Endothelial cell of umbilical vein (primary cell): ENCODE measurements at regions not wholly inside any gene's neighbourhood (a gene's known extent, or its start where the extent isn't known, plus 50 kb on each side); places are given as distances from the start of the nearest gene placed in this dataset.

Source experiments
- EZH2 ChIP-seq: IDR thresholded peaks from 2 replicates; pipeline ENCODE4 v1.6.1; 2012; ENCODE audit warnings: borderline replicate concordance, low read depth, mild to moderate bottlenecking, moderate library complexity, low read length, inconsistent platforms; ENCODE audit not compliant: severe bottlenecking
- FOS ChIP-seq: IDR thresholded peaks from 2 replicates; pipeline ENCODE4 v1.6.1; 2011; ENCODE audit warnings: mild to moderate bottlenecking, low read length, moderate library complexity, borderline replicate concordance; ENCODE audit not compliant: insufficient read depth
- GATA2 ChIP-seq: IDR thresholded peaks from 2 replicates; pipeline ENCODE4 v1.7.0; 2011; ENCODE audit warnings: low read depth, mild to moderate bottlenecking, moderate library complexity, mixed read lengths, low read length; ENCODE audit not compliant: insufficient read length, insufficient read depth
- JUN ChIP-seq: IDR thresholded peaks from 2 replicates; pipeline ENCODE4 v1.6.1; 2011; ENCODE audit warnings: borderline replicate concordance, low read depth; ENCODE audit not compliant: insufficient read length, insufficient read depth
- MAX ChIP-seq: IDR thresholded peaks from 2 replicates; pipeline ENCODE4 v1.6.1; 2011; ENCODE audit not compliant: insufficient read depth, insufficient read length
- POLR2A ChIP-seq: IDR thresholded peaks from 2 replicates; pipeline ENCODE4 v1.6.1; 2012; ENCODE audit warnings: low read depth, mild to moderate bottlenecking, control low read depth, low read length
- POLR2AphosphoS5 ChIP-seq: IDR thresholded peaks from 2 replicates; pipeline ENCODE4 v1.6.1; 2012; ENCODE audit warnings: low read depth, mild to moderate bottlenecking, control low read depth, low read length, moderate library complexity; ENCODE audit not compliant: insufficient read depth
- TF ChIP-seq, protein P1 (sequence below), 2 donors: IDR thresholded peaks; 1 replicate in 1 of 2; 2 replicates in 1 of 2; pipeline ENCODE4 v1.5.1; 2011; ENCODE audit warnings: low read length in 2 of 2, mild to moderate bottlenecking in 2 of 2, moderate library complexity in 2 of 2, control low read depth in 1 of 2, inconsistent platforms in 1 of 2, low read depth in 1 of 2; ENCODE audit not compliant: insufficient read depth in 1 of 2; ENCODE audit errors: extremely low read depth in 1 of 2

DNA sequence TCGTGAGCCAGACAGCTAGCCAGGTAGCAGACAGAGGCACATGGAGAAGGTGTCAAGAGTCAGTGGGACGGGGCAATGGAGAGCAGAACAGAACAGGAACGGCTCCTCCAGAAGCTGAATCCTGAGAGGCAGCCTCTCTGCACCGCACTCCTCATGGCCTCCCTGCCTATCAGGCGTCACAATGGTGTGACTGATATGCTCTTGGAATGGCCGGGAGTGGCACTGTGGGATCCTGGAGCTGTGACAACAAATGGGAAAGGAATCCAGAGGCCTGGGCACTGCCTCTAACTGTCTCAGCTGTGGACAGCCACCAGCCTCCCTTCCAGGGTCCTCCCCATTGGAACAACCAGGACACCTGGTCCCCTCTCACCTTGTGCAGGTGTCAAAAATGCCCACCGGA lies 89.1 kb upstream of the ID2 start:
- TF ChIP-seq, protein P1, sequence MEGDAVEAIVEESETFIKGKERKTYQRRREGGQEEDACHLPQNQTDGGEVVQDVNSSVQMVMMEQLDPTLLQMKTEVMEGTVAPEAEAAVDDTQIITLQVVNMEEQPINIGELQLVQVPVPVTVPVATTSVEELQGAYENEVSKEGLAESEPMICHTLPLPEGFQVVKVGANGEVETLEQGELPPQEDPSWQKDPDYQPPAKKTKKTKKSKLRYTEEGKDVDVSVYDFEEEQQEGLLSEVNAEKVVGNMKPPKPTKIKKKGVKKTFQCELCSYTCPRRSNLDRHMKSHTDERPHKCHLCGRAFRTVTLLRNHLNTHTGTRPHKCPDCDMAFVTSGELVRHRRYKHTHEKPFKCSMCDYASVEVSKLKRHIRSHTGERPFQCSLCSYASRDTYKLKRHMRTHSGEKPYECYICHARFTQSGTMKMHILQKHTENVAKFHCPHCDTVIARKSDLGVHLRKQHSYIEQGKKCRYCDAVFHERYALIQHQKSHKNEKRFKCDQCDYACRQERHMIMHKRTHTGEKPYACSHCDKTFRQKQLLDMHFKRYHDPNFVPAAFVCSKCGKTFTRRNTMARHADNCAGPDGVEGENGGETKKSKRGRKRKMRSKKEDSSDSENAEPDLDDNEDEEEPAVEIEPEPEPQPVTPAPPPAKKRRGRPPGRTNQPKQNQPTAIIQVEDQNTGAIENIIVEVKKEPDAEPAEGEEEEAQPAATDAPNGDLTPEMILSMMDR (IDR thresholded peaks at IDR 0.05; ENCODE audit: extremely low read depth in 1 of 2, insufficient read depth in 1 of 2, low read depth in 1 of 2, low read length in 2 of 2): no peak
- TF ChIP-seq JUN (no peak), EZH2 (no peak), POLR2AphosphoS5 (no peak), POLR2A (no peak), MAX (no peak), FOS (no peak), GATA2 (no peak)
